Activated CD4-positive, alpha-beta T cell treated with anti-CD3 and anti-CD28 coated beads, Interleukin-2, amount 10 ng/mL, durations not matched to agents 24 days and 14 days (primary cell): ENCODE measurements at regions not wholly inside any gene's neighbourhood (a gene's known extent, or its start where the extent isn't known, plus 50 kb on each side); places are given as distances from the start of the nearest gene placed in this dataset.

Experiments used
- DNase-seq: peaks from one replicate; pipeline ENCODE4 v3.0.0; 2022
- H3K27ac Mint-ChIP-seq: one replicate; pipeline ENCODE4 v1.8.0; 2022; ENCODE audit warnings: mild to moderate bottlenecking, mixed read lengths
- H3K27me3 Mint-ChIP-seq: one replicate; pipeline ENCODE4 v1.8.0; 2022; ENCODE audit warnings: mixed read lengths
- H3K36me3 Mint-ChIP-seq: one replicate; pipeline ENCODE4 v1.8.0; 2022; ENCODE audit warnings: low read depth, mild to moderate bottlenecking, mixed read lengths
- H3K4me1 Mint-ChIP-seq: one replicate; pipeline ENCODE4 v1.8.0; 2021; ENCODE audit warnings: mixed read lengths
- H3K4me3 Mint-ChIP-seq: one replicate; pipeline ENCODE4 v1.8.0; 2022; ENCODE audit warnings: mild to moderate bottlenecking, moderate library complexity, mixed read lengths
- H3K9me3 Mint-ChIP-seq: one replicate; pipeline ENCODE4 v1.8.0; 2021; ENCODE audit warnings: mixed read lengths
- intact Hi-C: fragments of 100-400 bp; cut with micrococcal nuclease; formaldehyde crosslinking; loops from one replicate; pipeline ENCODE4 v1.15.1; 2023

DNA sequence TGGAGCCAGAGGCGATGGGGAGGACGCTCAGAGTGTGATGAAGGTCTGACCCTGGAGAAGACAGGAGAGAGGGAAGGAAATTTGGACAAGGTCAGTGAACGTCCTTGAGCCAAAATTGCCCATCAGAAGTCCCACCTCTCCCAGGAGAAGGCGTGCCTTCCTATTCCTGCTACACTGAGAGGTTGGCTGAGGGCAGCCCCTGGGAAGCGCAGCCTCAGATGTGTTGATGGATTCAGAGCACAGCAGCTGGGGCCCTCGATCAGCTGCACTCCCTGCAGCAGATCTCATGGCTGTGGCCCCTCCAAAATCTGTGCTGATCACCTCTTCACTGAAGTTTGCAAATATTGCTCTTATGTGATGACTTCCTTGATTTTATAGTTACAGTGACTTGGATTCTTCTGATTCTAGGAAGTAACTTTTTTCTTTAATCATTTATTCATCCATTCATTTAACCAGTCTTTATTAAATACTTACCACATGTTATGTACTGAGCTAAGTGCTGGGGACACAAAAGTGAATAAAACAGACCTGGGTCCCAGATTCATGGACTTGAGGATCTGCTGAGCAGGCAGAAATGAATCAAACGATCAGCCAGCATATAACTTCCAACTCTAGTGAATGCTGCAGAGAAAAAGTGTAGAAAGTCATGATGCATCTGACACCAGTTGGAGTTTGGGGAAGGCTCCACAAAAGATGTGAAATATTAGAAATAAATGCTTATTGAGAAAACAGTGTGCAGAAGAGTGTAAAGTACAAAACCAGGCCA is 69.6 kb upstream of the ARMC2 start:
- DNase-seq = no peak
- Mint-ChIP-seq H3K27ac (no peak overlapping the region), H3K9me3 (no peaks in the 10 kb centered on the region), H3K36me3 (no peaks in the 10 kb centered on the region), H3K4me3 (no peak overlapping the region), H3K4me1 (peaks cover 11% of the 10 kb centered on the region), H3K27me3 (peaks cover 50% of the 10 kb centered on the region)
- intact Hi-C loops = no loop called here

DNA sequence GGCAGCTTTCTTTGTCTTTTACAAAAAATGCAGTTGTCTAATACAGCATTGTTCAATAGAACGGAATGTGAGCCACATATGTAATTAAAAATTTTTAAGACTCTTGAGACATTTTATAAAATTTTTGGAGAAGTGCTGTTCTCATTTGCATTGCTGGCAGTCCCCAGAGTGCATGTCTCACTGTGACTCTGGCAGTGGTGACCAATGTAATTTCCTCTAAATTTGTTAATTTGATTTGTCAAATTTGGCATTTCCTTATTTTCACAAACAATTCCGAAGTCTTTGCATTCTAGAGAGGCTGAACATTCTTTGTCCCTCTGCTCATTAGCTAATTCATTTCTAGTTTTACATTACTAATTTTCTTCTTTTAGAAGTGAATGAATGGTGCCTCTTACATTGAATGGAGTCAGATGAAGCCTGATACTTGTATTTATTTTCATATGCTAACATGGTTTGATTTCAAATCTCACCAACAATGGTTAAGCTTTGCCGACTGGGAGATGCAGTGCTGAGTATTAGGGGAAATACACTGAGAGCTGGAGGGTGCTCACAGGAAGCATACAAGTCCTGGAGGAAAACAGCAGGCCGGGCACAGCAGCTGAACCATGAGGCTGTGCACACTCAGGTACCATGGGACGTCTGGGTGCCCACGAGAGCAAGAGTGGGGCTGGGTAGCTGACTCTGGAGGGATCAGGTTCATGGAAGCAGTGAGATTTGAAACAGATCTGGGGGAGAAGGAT is 68.5 kb upstream of the ARMC2 start:
- H3K27ac Mint-ChIP-seq = no peak overlapping the region
- no peak for DNase-seq
- H3K9me3 Mint-ChIP-seq = no peaks in the 10 kb centered on the region
- H3K36me3 Mint-ChIP-seq = no peaks in the 10 kb centered on the region
- H3K27me3 Mint-ChIP-seq = peaks cover 53% of the 10 kb centered on the region
- no peak overlapping the region for H3K4me3 Mint-ChIP-seq
- intact Hi-C loops = loop anchor here (5.0 kb wide), 1 partner anchor 58 kb away; no protein-coding TSS in a partner anchor
- H3K4me1 Mint-ChIP-seq = peaks cover 11% of the 10 kb centered on the region

DNA sequence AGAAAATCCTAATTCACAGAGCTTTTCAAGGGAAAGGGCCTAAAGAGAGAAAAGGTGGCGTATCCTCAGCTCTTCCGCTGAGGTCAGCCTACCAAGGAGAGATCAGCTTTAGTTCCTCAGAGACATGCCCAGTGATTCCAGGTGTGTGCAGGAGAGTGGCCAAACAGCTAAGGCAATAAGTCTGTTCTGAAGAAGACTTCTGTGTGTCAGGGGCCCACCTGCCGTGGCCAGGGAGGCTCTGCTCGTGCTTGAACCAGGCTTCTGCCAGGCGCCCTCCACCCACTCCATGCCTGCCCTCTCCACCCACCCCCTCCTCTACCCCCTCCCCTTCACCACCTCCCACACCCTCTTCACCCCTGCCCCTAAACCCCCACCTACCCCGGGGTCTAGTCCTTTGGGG is 67.4 kb upstream of the ARMC2 start:
- Mint-ChIP-seq H3K27me3 (peaks cover 60% of the 10 kb centered on the region), H3K4me3 (no peak overlapping the region), H3K36me3 (no peaks in the 10 kb centered on the region), H3K27ac (no peak overlapping the region), H3K4me1 (peaks cover 11% of the 10 kb centered on the region), H3K9me3 (no peaks in the 10 kb centered on the region)
- intact Hi-C loops = loop anchor here (5.0 kb wide), 1 partner anchor 57 kb away; no protein-coding TSS in a partner anchor
- no peak for DNase-seq

DNA sequence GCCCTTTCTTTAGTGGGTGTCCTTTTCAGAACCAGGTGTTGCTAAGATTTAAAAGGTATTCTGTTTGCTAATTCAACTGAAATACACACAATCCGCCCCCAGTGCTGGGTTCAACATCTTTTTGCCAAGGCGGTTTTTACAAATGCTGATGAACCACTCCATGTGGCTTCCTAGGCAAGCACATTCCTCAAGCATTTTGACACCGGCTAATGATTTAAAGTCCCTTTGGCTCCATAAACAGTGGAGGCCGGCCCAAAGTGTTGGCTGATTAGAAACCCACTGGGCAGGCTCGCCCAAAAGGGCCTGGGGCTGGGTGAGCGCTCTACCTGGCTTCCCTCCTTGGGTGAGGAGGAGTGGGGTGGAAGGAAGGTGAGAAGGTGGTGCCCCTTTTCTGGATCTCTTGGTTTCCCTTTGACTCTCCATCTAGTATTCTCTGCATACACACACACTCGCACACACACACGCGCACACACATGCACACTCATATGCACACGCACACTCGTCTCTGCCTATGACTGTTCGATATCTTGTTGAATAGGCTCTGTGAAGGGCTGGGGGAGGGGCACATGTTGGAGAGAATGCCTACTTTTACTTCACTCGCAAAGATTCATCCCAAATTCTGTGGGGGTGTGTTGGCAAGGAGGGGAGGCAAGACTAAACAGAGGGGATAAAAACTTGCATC is 66.7 kb upstream of the ARMC2 start:
- H3K9me3 Mint-ChIP-seq = no peaks in the 10 kb centered on the region
- peak overlapping the region; percentile 82 for H3K4me3 Mint-ChIP-seq
- H3K36me3 Mint-ChIP-seq = no peaks in the 10 kb centered on the region
- peaks cover 11% of the 10 kb centered on the region for H3K4me1 Mint-ChIP-seq
- H3K27ac Mint-ChIP-seq = no peak overlapping the region
- intact Hi-C loops = loop anchor here (1.0 to 5.0 kb wide), 6 partner anchors 56 to 292 kb away; no protein-coding TSS in a partner anchor
- peaks cover 66% of the 10 kb centered on the region for H3K27me3 Mint-ChIP-seq
- DNase-seq = no peak

DNA sequence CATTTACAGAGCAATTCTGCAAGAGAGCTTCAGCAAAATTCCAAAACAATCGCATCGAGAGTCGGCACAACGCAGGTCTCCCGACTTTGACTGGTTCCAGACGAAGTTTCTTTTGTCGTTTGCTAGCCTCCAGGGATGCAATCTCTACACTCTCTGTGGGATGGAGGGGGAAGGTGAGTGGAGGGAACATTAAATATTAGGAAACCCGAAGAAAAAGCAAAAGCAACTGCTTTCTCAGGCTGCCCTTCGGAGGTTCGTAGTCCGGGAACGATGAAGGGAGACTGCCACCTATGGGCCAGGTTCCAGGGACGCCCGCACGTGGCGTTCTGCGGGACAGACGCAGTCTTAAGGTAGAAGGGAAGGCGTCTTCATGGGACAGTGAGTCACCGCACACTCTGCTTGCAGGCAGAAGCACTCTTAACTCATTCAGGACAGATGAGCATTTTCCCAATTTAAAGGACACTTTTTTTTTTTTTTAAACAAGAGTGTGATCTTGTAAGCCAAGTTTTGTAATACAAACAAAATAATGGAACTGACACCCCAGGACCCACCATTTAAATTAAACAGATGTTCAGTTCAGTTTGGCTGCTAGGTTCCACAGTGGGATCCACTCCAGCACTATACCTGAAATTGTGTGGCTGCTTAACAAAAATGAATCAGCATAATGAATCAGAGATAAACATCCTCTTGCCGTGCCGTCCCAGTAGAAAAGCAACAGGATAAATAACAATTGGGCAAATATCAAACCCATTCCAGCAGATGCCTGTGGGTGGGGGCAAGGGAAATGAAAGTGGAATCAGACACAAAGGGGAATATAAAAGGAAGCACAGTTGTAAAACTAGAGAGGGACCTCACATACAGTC is 65.8 kb upstream of the ARMC2 start:
- Mint-ChIP-seq H3K9me3 (no peaks in the 10 kb centered on the region), H3K36me3 (no peaks in the 10 kb centered on the region), H3K27ac (no peak overlapping the region), H3K4me3 (peak overlapping the region; percentile 82), H3K4me1 (peaks cover 11% of the 10 kb centered on the region), H3K27me3 (peaks cover 63% of the 10 kb centered on the region)
- DNase-seq = peak; percentile 93
- intact Hi-C loops = loop anchor here (1.0 to 5.0 kb wide), 6 partner anchors 55 to 291 kb away; no protein-coding TSS in a partner anchor

DNA sequence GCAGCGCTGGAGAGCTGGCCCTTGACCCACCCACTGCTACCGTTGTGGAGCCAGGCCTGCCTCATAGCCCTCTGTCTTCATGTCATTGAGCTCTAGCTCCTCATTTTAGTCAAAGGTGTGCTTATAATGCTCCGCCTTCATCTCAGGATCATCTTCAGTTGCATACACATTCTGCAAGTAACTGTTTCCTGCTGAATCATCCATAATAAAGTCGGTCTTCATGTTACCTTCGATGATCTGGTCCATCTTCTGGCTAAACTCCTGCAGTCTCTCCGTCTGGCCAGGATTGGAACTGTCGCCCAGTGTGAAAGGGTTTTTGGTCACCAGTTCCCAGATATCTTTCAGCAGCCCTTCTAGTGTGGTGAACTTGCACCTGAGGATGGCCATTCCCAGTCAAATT is 62.6 kb upstream of the ARMC2 start:
- no peak for DNase-seq
- H3K27me3 Mint-ChIP-seq = peaks cover 60% of the 10 kb centered on the region

DNA sequence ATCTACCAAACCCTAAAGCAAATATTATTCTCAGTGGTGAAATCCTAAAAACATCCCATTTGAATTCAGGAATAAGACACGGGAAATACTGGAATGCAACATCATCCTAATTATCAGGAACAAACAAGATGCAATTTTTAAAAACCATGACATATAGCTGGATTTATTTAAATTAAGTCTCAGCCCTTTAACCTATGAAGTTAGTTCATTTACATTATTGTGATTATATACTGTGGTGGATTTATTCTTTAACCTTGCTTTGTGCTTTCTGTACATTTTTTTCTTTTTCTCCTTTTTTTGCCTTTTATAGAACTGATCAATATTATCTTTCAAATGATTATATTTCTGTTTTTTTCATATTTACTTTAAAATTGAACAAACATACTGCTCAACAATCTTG is 59.8 kb upstream of the ARMC2 start:
- H3K27me3 Mint-ChIP-seq = peaks cover 46% of the 10 kb centered on the region
- peaks cover 2% of the 10 kb centered on the region for H3K4me1 Mint-ChIP-seq
- no peaks in the 10 kb centered on the region for H3K36me3 Mint-ChIP-seq
- H3K27ac Mint-ChIP-seq = no peak overlapping the region
- no peaks in the 10 kb centered on the region for H3K9me3 Mint-ChIP-seq
- no peak for DNase-seq
- intact Hi-C loops = no loop called here
- no peak overlapping the region for H3K4me3 Mint-ChIP-seq

More for the DNA sequence above, 62.6 kb upstream of the ARMC2 start:
- H3K27ac Mint-ChIP-seq = no peak overlapping the region
- peaks cover 13% of the 10 kb centered on the region for H3K4me1 Mint-ChIP-seq
- intact Hi-C loops = no loop called here
- no peaks in the 10 kb centered on the region for H3K36me3 Mint-ChIP-seq
- H3K9me3 Mint-ChIP-seq = no peaks in the 10 kb centered on the region
- H3K4me3 Mint-ChIP-seq = no peak overlapping the region

DNA sequence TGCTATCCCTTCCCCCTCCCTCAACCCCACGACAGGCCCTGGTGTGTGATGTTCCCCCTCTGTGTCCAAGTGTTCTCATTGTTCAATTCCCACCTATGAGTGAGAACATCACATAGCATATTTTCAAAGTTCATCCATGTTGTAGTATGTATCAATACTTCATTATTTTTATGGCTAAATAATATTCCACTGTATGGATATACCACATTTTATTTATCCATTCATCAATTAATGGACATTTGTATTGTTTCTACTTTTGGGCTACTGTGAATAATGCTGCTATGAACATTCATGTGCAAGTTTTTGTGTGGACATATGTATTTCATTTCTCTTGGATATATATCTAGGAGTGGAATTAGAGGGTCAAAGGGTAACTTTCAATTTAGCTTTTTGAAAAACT is 58.7 kb upstream of the ARMC2 start:
- Mint-ChIP-seq H3K4me3 (no peak overlapping the region), H3K4me1 (peaks cover 2% of the 10 kb centered on the region), H3K27ac (no peak overlapping the region), H3K9me3 (no peaks in the 10 kb centered on the region), H3K36me3 (no peaks in the 10 kb centered on the region), H3K27me3 (peaks cover 41% of the 10 kb centered on the region)
- peak; percentile 11 for DNase-seq
- intact Hi-C loops = no loop called here

DNA sequence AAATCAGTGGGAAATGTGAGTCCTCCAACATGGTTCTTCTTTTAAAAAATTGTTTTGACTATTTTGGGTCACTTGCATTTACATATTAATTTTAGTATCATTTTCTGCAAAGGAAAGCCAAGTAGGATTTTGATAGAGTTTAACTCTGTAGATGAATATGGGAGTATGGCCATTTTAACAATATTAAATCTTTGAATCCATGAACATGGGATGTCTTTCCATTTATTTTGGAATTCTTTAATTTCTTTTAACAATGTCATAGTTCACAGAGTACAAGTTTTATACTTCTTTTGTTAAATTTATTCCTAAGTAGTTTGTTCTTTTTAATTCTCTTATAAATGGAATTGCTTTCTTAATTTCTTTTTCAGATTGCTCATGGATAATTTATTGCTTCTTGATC is 56.5 kb upstream of the ARMC2 start:
- no peak overlapping the region for H3K4me3 Mint-ChIP-seq
- no peaks in the 10 kb centered on the region for H3K36me3 Mint-ChIP-seq
- intact Hi-C loops = loop anchor here (10.0 kb wide), 1 partner anchor 513 kb away; no protein-coding TSS in a partner anchor
- no peak for DNase-seq
- no peak overlapping the region for H3K27ac Mint-ChIP-seq
- H3K27me3 Mint-ChIP-seq = peaks cover 25% of the 10 kb centered on the region
- no peaks in the 10 kb centered on the region for H3K9me3 Mint-ChIP-seq
- peaks cover 2% of the 10 kb centered on the region for H3K4me1 Mint-ChIP-seq

DNA sequence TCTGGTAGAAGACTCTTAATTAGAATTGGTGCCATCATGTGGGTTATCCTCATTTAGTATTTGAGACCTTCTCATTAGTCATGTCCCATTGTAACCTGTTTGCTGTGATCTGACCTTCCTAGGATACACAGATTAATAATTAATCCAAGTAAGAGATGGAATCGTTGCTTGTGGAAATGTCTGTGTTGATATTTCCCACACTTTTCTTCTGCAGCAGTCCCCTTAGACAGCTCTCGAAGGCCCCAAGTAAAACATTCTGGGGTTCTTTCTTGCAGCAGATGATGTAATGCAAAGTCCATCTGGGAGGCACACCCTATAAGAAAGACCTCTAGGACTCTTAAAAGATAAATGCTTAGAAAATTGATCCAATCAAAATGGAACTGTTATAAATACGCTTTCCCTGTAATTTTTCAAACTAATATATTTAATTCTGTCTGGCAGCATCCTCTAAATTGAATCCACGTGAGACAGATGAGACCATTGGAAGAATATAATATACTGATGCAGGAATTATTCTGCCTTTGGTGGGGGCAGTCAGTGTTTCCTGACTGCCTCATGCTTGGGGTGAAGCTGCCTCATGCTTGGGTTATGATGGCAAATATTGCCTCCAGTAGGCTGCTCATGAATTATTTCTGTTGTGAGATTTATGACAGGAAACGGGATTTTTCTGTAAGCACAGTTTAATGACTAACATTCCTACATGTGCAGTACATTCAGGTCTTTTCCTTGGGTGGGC is 54.5 kb upstream of the ARMC2 start:
- Mint-ChIP-seq H3K27ac (no peak overlapping the region), H3K9me3 (no peaks in the 10 kb centered on the region), H3K4me1 (peaks cover 18% of the 10 kb centered on the region), H3K4me3 (no peak overlapping the region), H3K36me3 (no peaks in the 10 kb centered on the region), H3K27me3 (peaks cover 20% of the 10 kb centered on the region)
- intact Hi-C loops = loop anchor here (10.0 kb wide), 1 partner anchor 511 kb away; no protein-coding TSS in a partner anchor
- DNase-seq = peak; percentile 19

DNA sequence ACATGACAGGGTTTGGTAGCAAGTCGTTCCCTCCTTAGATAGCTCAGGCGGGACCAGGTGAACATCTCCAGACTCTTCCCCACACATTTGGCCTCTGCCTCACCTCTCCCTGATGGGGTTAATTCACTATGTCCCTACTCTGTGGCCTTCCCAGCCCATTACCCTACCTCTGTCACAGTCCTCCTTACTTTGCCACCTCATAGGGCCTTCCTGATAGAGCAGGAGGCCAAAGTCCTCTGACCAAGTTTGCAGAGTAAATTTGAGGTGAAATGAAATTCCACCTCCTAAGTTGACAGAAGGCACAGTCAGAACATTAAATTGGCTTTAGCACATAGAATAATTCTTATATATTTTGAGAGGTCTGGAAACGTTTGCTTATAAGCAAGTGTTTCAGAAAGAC is 53.1 kb upstream of the ARMC2 start:
- intact Hi-C loops = loop anchor here (10.0 kb wide), 1 partner anchor 510 kb away; no protein-coding TSS in a partner anchor
- no peaks in the 10 kb centered on the region for H3K36me3 Mint-ChIP-seq

DNA sequence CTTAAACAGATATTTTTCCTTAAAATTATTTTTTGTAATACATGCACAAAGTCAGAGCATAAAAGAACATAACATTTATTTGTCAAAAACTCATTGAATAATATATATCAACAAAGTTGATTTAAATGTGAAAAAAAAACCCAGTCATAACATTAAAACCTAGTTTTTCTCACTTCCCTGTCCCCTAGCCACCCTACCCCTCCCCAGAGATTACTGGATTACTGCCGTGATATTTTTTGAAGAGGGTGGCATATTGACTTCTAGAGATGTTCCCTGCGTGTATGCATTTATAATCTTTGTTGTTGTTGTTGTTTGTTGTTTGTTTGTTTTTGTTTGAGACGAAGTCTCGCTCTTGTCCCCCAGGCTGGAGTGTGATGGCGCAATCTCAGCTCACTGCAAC is 52.4 kb upstream of the ARMC2 start:
- intact Hi-C loops = loop anchor here (10.0 kb wide), 1 partner anchor 509 kb away; no protein-coding TSS in a partner anchor
- DNase-seq = no peak

More for the DNA sequence above, 53.1 kb upstream of the ARMC2 start:
- no peaks in the 10 kb centered on the region for H3K9me3 Mint-ChIP-seq
- peaks cover 12% of the 10 kb centered on the region for H3K27me3 Mint-ChIP-seq
- H3K4me1 Mint-ChIP-seq = peaks cover 30% of the 10 kb centered on the region
- H3K4me3 Mint-ChIP-seq = no peak overlapping the region
- H3K27ac Mint-ChIP-seq = no peak overlapping the region
- peak; percentile 41 for DNase-seq

More for the DNA sequence above, 52.4 kb upstream of the ARMC2 start:
- H3K27ac Mint-ChIP-seq = no peak overlapping the region
- no peaks in the 10 kb centered on the region for H3K9me3 Mint-ChIP-seq
- peaks cover 30% of the 10 kb centered on the region for H3K4me1 Mint-ChIP-seq
- H3K4me3 Mint-ChIP-seq = no peak overlapping the region
- no peaks in the 10 kb centered on the region for H3K36me3 Mint-ChIP-seq
- H3K27me3 Mint-ChIP-seq = peaks cover 12% of the 10 kb centered on the region
